ENCODE measurements at regions not wholly inside any gene's neighbourhood (a gene's known extent, or its start where the extent isn't known, plus 50 kb on each side); places are given as distances from the start of the nearest gene placed in this dataset.

GRCh38 chr4:122293374-122294365 is 85.1 kb upstream of the ADAD1 start:
- H3K4me3 ChIP-seq (ENCODE audit: low read depth, low read length) = no peak overlapping the region
- TF ChIP-seq, protein P1, sequence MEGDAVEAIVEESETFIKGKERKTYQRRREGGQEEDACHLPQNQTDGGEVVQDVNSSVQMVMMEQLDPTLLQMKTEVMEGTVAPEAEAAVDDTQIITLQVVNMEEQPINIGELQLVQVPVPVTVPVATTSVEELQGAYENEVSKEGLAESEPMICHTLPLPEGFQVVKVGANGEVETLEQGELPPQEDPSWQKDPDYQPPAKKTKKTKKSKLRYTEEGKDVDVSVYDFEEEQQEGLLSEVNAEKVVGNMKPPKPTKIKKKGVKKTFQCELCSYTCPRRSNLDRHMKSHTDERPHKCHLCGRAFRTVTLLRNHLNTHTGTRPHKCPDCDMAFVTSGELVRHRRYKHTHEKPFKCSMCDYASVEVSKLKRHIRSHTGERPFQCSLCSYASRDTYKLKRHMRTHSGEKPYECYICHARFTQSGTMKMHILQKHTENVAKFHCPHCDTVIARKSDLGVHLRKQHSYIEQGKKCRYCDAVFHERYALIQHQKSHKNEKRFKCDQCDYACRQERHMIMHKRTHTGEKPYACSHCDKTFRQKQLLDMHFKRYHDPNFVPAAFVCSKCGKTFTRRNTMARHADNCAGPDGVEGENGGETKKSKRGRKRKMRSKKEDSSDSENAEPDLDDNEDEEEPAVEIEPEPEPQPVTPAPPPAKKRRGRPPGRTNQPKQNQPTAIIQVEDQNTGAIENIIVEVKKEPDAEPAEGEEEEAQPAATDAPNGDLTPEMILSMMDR (IDR thresholded peaks at IDR 0.05; ENCODE audit: low read depth, low read length) = no peak
- DNase-seq (ENCODE audit: low read depth, low spot score) = peak; percentile 6
- in situ Hi-C loops (cut with HindIII; ENCODE audit: low sequenced_read_pairs) = no loop called here

DNA sequence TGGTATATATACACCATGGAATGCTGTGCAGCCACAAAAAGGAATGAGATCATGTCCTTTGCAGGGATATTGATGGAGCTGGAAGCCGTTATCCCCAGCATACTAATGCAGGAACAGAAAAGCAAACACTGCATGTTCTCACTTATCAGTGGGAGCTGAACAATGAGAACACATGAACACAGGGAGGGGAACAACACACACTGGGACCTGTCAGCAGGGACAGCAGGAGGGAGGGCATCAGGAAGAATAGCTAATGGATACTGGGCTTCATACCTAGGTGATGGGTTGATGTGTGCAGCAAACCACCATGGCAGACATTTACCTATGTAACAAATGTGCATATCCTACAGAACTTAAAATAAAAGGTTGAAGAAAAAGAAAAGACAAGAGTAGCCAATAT is 81.1 kb upstream of the ADAD1 start:
- H3K4me3 ChIP-seq (ENCODE audit: low read depth, low read length) = no peak overlapping the region
- DNase-seq (ENCODE audit: low read depth, low spot score) = no peak
- TF ChIP-seq, protein P1 (IDR thresholded peaks at IDR 0.05; ENCODE audit: low read depth, low read length) = no peak
- in situ Hi-C loops (cut with HindIII; ENCODE audit: low sequenced_read_pairs) = no loop called here

GRCh38 chr4:122300776-122301175 is 78.0 kb upstream of the ADAD1 start:
- in situ Hi-C loops (cut with HindIII; ENCODE audit: low sequenced_read_pairs) = no loop called here
- no peak overlapping the region for H3K4me3 ChIP-seq (ENCODE audit: low read depth, low read length)

GRCh38 chr4:122305853-122306252 is 73.0 kb upstream of the ADAD1 start:
- in situ Hi-C loops (cut with HindIII; ENCODE audit: low sequenced_read_pairs) = no loop called here
- H3K4me3 ChIP-seq (ENCODE audit: low read depth, low read length) = no peak overlapping the region
- TF ChIP-seq, protein P1 (IDR thresholded peaks at IDR 0.05; ENCODE audit: low read depth, low read length) = no peak
- DNase-seq (ENCODE audit: low read depth, low spot score) = no peak

More at GRCh38 chr4:122300776-122301175, 78.0 kb upstream of the ADAD1 start:
- DNase-seq (ENCODE audit: low read depth, low spot score) = no peak
- TF ChIP-seq, protein P1 (IDR thresholded peaks at IDR 0.05; ENCODE audit: low read depth, low read length) = no peak

DNA sequence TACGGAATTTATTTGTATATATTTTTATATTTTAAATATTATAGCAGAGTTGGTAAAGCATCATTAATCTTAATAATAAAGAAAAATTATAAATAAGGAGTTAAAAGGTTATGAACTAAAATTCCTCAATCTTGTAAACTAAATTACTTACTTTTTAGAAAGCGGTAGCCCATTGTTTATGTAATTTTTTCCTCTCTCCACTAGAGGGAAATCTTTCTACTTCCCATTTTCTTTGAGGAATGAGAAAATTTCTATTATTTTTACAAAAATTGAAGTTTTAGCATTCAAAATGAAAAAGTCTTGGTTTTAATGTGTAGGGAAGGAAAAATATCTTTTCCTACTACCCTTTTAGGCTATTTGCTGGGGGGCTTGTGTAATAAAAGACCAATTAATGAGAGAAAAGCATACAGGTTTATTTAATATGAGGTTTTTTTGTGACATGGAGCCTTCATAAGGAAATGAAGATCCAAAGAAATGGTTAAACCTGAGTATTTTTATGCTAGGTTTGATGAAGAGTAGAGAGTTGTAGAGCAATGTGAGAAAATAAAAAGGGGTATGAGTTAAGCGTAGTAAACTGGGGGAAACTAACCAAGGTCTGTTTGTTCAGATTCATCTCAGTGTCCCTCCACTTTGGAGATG is 68.7 kb upstream of the ADAD1 start:
- H3K4me3 ChIP-seq (ENCODE audit: low read depth, low read length) = no peak overlapping the region
- TF ChIP-seq, protein P1 (IDR thresholded peaks at IDR 0.05; ENCODE audit: low read depth, low read length) = peak; percentile 47
- DNase-seq (ENCODE audit: low read depth, low spot score) = peak; percentile 13
- in situ Hi-C loops (cut with HindIII; ENCODE audit: low sequenced_read_pairs) = no loop called here

DNA sequence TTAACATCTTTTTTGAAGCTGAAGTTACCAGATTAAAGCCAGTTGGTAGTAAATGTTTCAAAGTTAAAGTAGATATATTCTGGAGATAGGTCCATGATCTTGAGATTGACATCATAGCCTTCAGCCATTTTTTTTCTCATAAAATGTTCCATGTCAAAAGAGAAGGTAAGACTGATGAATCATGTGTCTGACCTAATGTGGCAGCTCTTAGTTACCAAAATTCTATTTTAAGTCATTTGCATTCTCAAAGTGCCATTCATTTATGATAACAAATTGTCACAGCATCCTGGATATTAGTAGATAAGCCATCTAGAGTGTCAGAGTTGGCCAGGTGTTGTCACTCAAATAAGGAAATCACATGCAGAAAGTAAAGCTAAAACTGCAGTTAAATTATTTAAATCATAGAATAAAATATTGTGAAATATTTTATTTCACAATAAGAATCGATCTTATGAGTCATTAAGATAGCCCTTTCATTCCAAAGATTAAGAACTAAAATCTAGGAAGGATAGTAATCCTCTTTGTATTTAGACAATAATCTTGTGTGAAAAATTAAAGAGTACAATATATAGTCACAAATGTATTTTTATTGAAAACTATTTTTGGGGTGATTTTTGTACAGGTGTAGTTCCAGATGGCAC is 65.7 kb upstream of the ADAD1 start:
- no peak for DNase-seq (ENCODE audit: low read depth, low spot score)
- in situ Hi-C loops (cut with HindIII; ENCODE audit: low sequenced_read_pairs) = no loop called here
- no peak overlapping the region for H3K4me3 ChIP-seq (ENCODE audit: low read depth, low read length)
- TF ChIP-seq, protein P1 (IDR thresholded peaks at IDR 0.05; ENCODE audit: low read depth, low read length) = no peak

All from astrocyte of the spinal cord (primary cell).